ENCODE measurements at regions not wholly inside any gene's neighbourhood (a gene's known extent, or its start where the extent isn't known, plus 50 kb on each side); places are given as distances from the start of the nearest gene placed in this dataset.
"Not testable (repeated sequence)": the region's sequence is repeated elsewhere in the genome, so short reads cannot be mapped to it uniquely, and the experiment has no call there.

DNA sequence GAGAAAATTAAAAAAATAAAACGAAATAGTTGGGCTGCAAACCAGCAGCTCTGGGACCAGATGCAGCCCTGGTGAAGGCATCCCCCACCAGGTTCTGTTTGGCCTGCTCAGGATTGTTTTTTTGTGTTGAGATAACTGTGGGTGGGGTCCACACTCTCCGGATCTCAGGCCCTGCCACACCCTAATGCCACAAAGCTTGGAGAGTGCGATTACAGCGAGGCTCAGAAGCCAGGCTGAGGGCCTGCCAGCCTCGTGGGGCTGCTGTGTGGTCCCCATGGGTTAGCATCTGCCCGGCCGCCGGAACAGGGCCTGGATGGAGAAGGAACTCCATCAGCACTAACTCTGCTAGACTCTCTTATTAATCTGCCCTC, 290.8 kb upstream of the PLGLB2 start:
- H3K27ac ChIP-seq, result not testable (repeated sequence)
- peaks cover 42% of the 10 kb centered on the region for H3K79me2 ChIP-seq (ENCODE audit: insufficient read depth, low read depth)

DNA sequence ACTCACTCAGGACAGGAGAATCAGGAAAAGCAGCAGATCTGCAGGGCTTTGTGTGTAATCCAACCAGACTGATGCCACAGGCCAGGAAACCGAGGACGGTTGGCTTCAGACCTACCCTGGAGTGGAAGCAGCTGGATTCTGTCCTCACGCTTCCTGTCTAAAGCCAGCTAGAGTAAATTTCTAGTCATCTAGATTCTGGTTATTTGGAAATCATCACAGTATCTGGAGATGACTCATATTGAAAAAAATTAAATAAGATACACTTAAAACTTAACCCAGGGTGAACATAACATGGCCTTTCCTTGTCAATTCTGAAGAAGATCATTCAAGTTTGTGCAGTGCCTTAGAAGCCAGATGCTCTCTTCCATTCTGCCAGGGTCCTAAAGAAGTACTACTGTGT, 288.9 kb upstream of the PLGLB2 start:
- H3K4me1 ChIP-seq (ENCODE audit: low read depth, poor library complexity, severe bottlenecking); H4K20me1 ChIP-seq (ENCODE audit: insufficient read depth); H2AFZ ChIP-seq (ENCODE audit: low read depth); H3K27ac ChIP-seq; H3K4me3 ChIP-seq (IDR thresholded peaks at IDR 0.05; ENCODE audit: insufficient read depth, low read depth, low read length); H3K27me3 ChIP-seq (ENCODE audit: insufficient read depth, low read depth); H3K9ac ChIP-seq; H3K4me2 ChIP-seq; H3K36me3 ChIP-seq (ENCODE audit: insufficient read depth): not testable (repeated sequence)
- peaks cover 49% of the 10 kb centered on the region for H3K79me2 ChIP-seq (ENCODE audit: insufficient read depth, low read depth)

More for the DNA sequence above, 290.8 kb upstream of the PLGLB2 start:
- H2AFZ ChIP-seq (ENCODE audit: low read depth); H3K4me2 ChIP-seq; H3K4me3 ChIP-seq (IDR thresholded peaks at IDR 0.05; ENCODE audit: insufficient read depth, low read depth, low read length); H3K27me3 ChIP-seq (ENCODE audit: insufficient read depth, low read depth); H3K9ac ChIP-seq; H3K4me1 ChIP-seq (ENCODE audit: low read depth, poor library complexity, severe bottlenecking); H3K36me3 ChIP-seq (ENCODE audit: insufficient read depth); H4K20me1 ChIP-seq (ENCODE audit: insufficient read depth): not testable (repeated sequence)

DNA sequence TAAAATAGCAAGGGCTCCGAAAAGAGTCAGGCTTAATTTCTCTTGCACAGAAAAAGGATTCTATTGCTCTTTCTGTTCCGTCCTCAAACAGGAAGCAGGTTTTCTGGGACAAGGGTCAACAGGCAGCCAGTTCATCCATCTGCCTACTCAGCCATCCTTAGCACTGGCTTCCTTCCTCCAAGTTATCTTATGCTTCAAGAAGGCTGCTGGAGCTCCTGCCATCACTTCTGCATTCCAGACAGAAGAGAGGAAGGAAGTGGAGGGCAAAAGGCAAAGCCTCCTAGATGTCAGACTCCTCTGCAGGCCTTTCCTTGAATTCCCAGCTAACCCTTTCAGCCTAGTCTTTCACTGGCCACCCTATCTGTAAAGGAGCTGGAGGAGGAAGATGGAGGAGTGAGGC, 287.8 kb upstream of the PLGLB2 start:
- H3K27ac ChIP-seq; H3K9ac ChIP-seq; H2AFZ ChIP-seq (ENCODE audit: low read depth); H3K4me1 ChIP-seq (ENCODE audit: low read depth, poor library complexity, severe bottlenecking); H3K27me3 ChIP-seq (ENCODE audit: insufficient read depth, low read depth); H3K4me2 ChIP-seq; H3K36me3 ChIP-seq (ENCODE audit: insufficient read depth); H4K20me1 ChIP-seq (ENCODE audit: insufficient read depth); H3K4me3 ChIP-seq (IDR thresholded peaks at IDR 0.05; ENCODE audit: insufficient read depth, low read depth, low read length): not testable (repeated sequence)
- peaks cover 48% of the 10 kb centered on the region for H3K79me2 ChIP-seq (ENCODE audit: insufficient read depth, low read depth)

DNA sequence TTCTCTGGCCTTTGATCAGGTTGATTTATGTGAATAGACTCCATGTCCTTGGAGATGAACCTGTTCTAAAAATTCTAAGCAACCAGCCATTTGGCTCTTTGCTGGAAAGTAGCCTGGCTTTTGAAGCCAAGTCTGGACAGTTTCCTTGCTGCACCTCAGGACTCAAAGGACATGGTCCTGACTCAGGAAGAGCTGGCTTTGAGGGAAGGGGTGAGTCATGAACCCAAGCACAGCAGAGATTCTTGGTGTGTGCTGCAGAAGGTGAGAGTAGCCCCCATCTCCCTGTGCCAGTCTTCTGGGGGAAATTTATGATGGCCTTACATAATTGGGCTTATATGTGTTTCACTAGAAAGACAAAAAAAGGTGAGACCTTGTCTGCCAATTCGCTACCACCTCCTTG, 287.2 kb upstream of the PLGLB2 start:
- H3K4me2 ChIP-seq; H3K9ac ChIP-seq; H3K4me3 ChIP-seq (IDR thresholded peaks at IDR 0.05; ENCODE audit: insufficient read depth, low read depth, low read length); H3K4me1 ChIP-seq (ENCODE audit: low read depth, poor library complexity, severe bottlenecking); H4K20me1 ChIP-seq (ENCODE audit: insufficient read depth); H3K36me3 ChIP-seq (ENCODE audit: insufficient read depth); H3K27me3 ChIP-seq (ENCODE audit: insufficient read depth, low read depth); H3K27ac ChIP-seq; H2AFZ ChIP-seq (ENCODE audit: low read depth): not testable (repeated sequence)
- H3K79me2 ChIP-seq (ENCODE audit: insufficient read depth, low read depth), result peaks cover 50% of the 10 kb centered on the region

DNA sequence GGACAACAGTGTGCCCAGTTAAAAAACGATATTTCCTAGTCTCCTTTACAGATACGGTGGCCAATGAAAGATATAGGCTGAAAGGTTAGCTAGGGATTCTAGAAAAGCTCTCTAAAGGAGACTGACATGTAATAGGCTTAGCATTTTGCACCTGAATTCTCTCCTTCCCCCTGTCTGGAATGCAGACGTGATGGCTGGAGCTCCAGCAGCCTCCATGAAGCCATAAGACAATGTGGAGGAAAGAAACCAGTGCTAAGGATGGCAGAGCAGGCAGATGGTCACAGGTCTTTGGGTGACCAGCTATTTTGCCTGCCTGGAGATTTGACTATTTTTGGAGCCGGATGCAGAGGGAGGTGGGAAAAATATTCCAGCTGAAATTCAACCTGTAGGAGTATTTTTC, 286.2 kb upstream of the PLGLB2 start:
- H3K27ac ChIP-seq; H3K9ac ChIP-seq; H3K27me3 ChIP-seq (ENCODE audit: insufficient read depth, low read depth); H2AFZ ChIP-seq (ENCODE audit: low read depth); H3K4me3 ChIP-seq (IDR thresholded peaks at IDR 0.05; ENCODE audit: insufficient read depth, low read depth, low read length); H3K36me3 ChIP-seq (ENCODE audit: insufficient read depth); H3K4me2 ChIP-seq; H3K4me1 ChIP-seq (ENCODE audit: low read depth, poor library complexity, severe bottlenecking); H4K20me1 ChIP-seq (ENCODE audit: insufficient read depth): not testable (repeated sequence)
- peaks cover 54% of the 10 kb centered on the region for H3K79me2 ChIP-seq (ENCODE audit: insufficient read depth, low read depth)

DNA sequence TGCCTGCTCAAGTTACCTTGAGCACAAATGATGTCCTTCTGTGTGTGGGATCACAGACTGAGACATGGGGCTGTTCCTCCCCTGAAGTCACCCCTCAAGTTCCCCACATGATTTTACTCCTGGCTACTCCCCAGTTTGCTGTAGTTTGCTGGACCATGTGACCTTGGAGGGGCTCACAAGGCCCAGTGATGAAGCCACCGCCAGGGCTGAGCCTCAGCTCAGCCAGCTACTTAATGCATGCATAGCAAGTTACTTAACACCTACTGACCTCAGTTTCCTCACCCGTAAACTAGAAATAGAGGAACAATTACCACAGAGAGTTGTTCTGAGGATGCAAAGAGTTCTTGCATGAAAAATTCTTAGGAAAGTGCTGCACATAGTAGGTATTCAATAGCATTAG, 283.7 kb upstream of the PLGLB2 start:
- not testable (repeated sequence) for H3K4me2 ChIP-seq; H3K4me3 ChIP-seq (IDR thresholded peaks at IDR 0.05; ENCODE audit: insufficient read depth, low read depth, low read length); H4K20me1 ChIP-seq (ENCODE audit: insufficient read depth); H3K27me3 ChIP-seq (ENCODE audit: insufficient read depth, low read depth); H3K9ac ChIP-seq; H2AFZ ChIP-seq (ENCODE audit: low read depth); H3K27ac ChIP-seq; H3K36me3 ChIP-seq (ENCODE audit: insufficient read depth)
- H3K79me2 ChIP-seq (ENCODE audit: insufficient read depth, low read depth), result peaks cover 58% of the 10 kb centered on the region
- H3K4me1 ChIP-seq (ENCODE audit: low read depth, poor library complexity, severe bottlenecking), result peaks cover 15% of the 10 kb centered on the region

DNA sequence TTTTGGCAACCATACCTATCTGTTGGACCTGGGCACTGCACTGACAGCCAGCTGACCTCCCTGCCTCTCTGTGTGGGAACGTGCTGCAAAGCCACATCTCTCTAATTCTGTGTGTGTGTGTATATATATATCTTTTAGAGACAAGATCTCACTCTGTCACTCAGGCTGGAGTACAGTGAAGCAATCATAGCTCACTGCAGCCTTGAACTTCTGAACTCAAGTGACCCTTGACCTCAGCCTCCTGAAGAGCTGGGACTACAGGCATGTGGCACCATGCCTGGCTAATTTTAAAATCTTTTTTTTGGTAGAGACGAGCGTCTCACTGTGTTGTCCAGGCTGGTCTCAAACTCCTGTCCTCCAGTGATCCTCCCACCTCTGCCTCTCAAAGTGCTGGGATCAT, 282.2 kb upstream of the PLGLB2 start:
- H3K9ac ChIP-seq; H3K36me3 ChIP-seq (ENCODE audit: insufficient read depth); H2AFZ ChIP-seq (ENCODE audit: low read depth); H4K20me1 ChIP-seq (ENCODE audit: insufficient read depth); H3K27me3 ChIP-seq (ENCODE audit: insufficient read depth, low read depth); H3K4me3 ChIP-seq (IDR thresholded peaks at IDR 0.05; ENCODE audit: insufficient read depth, low read depth, low read length); H3K4me2 ChIP-seq; H3K27ac ChIP-seq: not testable (repeated sequence)
- peaks cover 28% of the 10 kb centered on the region for H3K4me1 ChIP-seq (ENCODE audit: low read depth, poor library complexity, severe bottlenecking)
- H3K79me2 ChIP-seq (ENCODE audit: insufficient read depth, low read depth), result peaks cover 63% of the 10 kb centered on the region

DNA sequence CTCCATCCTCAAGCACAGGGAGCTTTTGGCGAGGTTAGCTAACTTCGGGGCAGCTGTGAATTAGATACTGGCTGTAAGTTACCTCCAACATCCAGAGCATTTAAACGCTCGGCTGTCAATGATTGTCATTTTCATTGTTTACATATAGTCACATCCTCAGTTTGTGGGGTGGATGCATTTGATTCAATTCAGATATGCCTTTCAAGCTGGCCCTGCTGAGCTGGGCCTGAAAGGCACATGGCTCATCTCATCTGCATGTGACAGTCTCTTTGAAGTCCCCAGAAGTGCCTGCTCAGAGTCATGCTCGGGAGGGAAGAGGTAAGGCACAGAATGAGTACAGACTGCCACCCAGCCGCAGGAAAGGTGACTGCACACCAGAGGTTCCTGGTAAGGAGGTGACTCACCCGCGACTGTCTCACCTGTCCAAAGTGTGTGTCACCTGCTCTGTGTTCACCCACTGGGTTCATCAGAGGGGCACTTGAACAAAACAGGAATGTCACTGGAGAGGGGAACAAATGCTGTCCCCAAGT, 281.2 kb upstream of the PLGLB2 start:
- not testable (repeated sequence) for H3K4me2 ChIP-seq; H3K27ac ChIP-seq; H3K9ac ChIP-seq; H3K36me3 ChIP-seq (ENCODE audit: insufficient read depth); H3K4me3 ChIP-seq (IDR thresholded peaks at IDR 0.05; ENCODE audit: insufficient read depth, low read depth, low read length); H3K27me3 ChIP-seq (ENCODE audit: insufficient read depth, low read depth); H2AFZ ChIP-seq (ENCODE audit: low read depth); H4K20me1 ChIP-seq (ENCODE audit: insufficient read depth)
- Histone ChIP-seq H3K4me1 (ENCODE audit: low read depth, poor library complexity, severe bottlenecking) (peaks cover 32% of the 10 kb centered on the region), H3K79me2 (ENCODE audit: insufficient read depth, low read depth) (peaks cover 66% of the 10 kb centered on the region)

DNA sequence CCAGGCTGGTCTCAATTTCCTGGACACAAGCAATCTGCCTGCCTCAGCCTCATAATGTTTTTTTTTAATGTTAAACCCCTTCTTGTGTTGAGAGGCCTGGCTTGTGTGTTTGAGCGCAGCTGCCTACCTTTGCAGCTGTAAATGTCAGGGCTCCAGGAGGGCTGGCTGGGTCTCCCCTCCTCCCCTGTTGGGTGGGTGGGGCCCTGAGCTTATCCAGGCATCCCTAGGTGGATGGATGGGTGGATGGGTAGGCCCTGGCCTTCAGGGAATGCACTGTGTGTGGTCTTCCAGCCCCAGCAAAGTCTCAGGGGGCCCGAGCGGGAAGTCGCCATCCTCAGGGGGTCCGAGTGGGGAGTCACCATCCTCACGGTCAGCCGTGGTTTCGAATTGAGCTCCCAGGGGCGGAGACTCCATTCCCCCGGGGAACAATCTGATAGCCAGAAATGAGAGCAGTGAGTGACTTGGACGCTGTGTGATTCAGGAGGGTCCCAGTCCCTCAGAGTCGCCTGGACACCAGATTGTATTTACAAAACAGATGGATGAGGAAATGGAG, 279.4 kb upstream of the PLGLB2 start:
- H3K4me2 ChIP-seq; H3K27ac ChIP-seq; H3K27me3 ChIP-seq (ENCODE audit: insufficient read depth, low read depth); H2AFZ ChIP-seq (ENCODE audit: low read depth); H3K9ac ChIP-seq; H3K36me3 ChIP-seq (ENCODE audit: insufficient read depth); H4K20me1 ChIP-seq (ENCODE audit: insufficient read depth); H3K4me3 ChIP-seq (IDR thresholded peaks at IDR 0.05; ENCODE audit: insufficient read depth, low read depth, low read length): not testable (repeated sequence)
- H3K79me2 ChIP-seq (ENCODE audit: insufficient read depth, low read depth), result peaks cover 64% of the 10 kb centered on the region
- H3K4me1 ChIP-seq (ENCODE audit: low read depth, poor library complexity, severe bottlenecking), result peaks cover 35% of the 10 kb centered on the region

DNA sequence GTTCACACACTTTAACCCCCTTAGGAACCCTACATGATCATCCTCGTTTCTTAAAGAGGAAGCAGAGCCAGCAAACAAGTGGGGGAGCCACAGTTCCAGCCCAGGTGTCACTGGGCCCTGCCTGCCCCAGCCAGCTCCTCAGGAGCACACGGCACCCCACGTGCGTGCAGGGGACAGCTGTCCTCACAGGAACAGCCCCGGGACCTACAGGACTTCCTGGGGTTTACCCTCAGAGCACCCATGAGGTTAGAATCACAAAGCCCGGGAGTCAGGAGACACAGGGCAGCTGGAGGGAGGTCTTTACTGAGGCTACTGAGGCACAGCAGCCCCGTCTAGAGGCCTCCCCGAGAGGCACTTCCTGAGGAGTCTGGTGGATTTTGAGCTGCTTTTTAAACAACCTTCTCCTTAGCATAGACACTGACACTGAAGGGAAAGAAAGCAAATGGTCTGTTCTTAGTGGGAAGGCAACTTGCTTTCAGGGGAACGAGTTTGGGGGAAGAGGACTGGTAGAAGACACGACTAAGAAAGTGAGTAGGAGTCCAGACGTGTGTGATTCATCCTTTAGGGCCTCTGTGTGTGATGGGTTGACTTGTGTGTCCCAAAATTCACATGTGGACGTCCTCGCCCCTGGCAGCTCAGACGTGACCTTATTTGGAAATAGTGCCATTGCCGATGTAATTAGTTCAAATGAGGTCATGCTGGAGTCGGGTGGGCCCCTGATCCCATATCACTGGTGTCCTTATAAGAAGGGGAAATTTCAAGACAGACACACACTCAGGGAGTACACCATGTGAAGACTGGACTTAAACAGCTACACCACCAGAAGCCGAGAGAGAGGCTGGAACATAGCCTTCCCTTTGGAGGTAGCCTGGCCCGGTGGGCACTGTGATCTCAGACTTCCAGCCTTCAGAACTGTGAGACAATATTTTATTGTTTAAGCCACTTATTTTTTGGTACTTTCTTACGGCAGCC, 278.4 kb upstream of the PLGLB2 start:
- H3K4me2 ChIP-seq; H3K27me3 ChIP-seq (ENCODE audit: insufficient read depth, low read depth); H3K4me3 ChIP-seq (IDR thresholded peaks at IDR 0.05; ENCODE audit: insufficient read depth, low read depth, low read length); H4K20me1 ChIP-seq (ENCODE audit: insufficient read depth); H3K36me3 ChIP-seq (ENCODE audit: insufficient read depth); H3K9ac ChIP-seq; H2AFZ ChIP-seq (ENCODE audit: low read depth): not testable (repeated sequence)
- H3K79me2 ChIP-seq (ENCODE audit: insufficient read depth, low read depth), result peaks cover 62% of the 10 kb centered on the region
- peaks cover 38% of the 10 kb centered on the region for H3K4me1 ChIP-seq (ENCODE audit: low read depth, poor library complexity, severe bottlenecking)
- peak overlapping the region; percentile 40; the same call in 1 of the 2 replicates for H3K27ac ChIP-seq
